ENCODE measurements at regions not wholly inside any gene's neighbourhood (a gene's known extent, or its start where the extent isn't known, plus 50 kb on each side); places are given as distances from the start of the nearest gene placed in this dataset.

- no peak overlapping the region for H3K4me3 ChIP-seq (ENCODE audit: low read depth in 1 of 2, low read length in 2 of 2)
- no peak overlapping the region for H3K27ac ChIP-seq (ENCODE audit: low read depth in 2 of 2, low read length in 1 of 2)
- WGBS, 2 donors, result 75 to 77% methylated on average over 6 of the region's 6 CpGs
- H3K9me3 ChIP-seq (ENCODE audit: control insufficient read depth in 2 of 2, insufficient read depth in 1 of 2, low read depth in 1 of 2, low read length in 1 of 2), result no peaks in the 10 kb centered on the region
- H3K4me1 ChIP-seq (ENCODE audit: control insufficient read depth in 2 of 2, insufficient read depth in 2 of 2, low read length in 1 of 2), result no peaks in the 10 kb centered on the region
- no peaks in the 10 kb centered on the region for H3K36me3 ChIP-seq (ENCODE audit: control insufficient read depth in 2 of 2, insufficient read depth in 2 of 2, low read length in 1 of 2)
- H3K27me3 ChIP-seq (ENCODE audit: control insufficient read depth in 1 of 2, insufficient read depth in 2 of 2, low read length in 2 of 2), result no peaks in the 10 kb centered on the region
These were observed 237.9 kb downstream of the C7orf25 start for GRCh38 chr7:42673951-42674350.

- Histone ChIP-seq H3K36me3 (ENCODE audit: control insufficient read depth in 2 of 2, insufficient read depth in 2 of 2, low read length in 1 of 2) (no peaks in the 10 kb centered on the region), H3K9me3 (ENCODE audit: control insufficient read depth in 2 of 2, insufficient read depth in 1 of 2, low read depth in 1 of 2, low read length in 1 of 2) (peaks cover 0 to 1% of the 10 kb centered on the region in 2 donors), H3K27me3 (ENCODE audit: control insufficient read depth in 1 of 2, insufficient read depth in 2 of 2, low read length in 2 of 2) (no peaks in the 10 kb centered on the region), H3K27ac (ENCODE audit: low read depth in 2 of 2, low read length in 1 of 2) (no peak overlapping the region), H3K4me3 (ENCODE audit: low read depth in 1 of 2, low read length in 2 of 2) (no peak overlapping the region), H3K4me1 (ENCODE audit: control insufficient read depth in 2 of 2, insufficient read depth in 2 of 2, low read length in 1 of 2) (no peaks in the 10 kb centered on the region)
- 44 to 50% methylated on average over 2 of the region's 2 CpGs for WGBS, 2 donors
These were observed 239.4 kb downstream of the C7orf25 start for GRCh38 chr7:42672339-42672999.

GRCh38 chr7:42671627-42672026 is 240.2 kb downstream of the C7orf25 start:
- no peaks in the 10 kb centered on the region for H3K36me3 ChIP-seq (ENCODE audit: control insufficient read depth in 2 of 2, insufficient read depth in 2 of 2, low read length in 1 of 2)
- H3K27me3 ChIP-seq (ENCODE audit: control insufficient read depth in 1 of 2, insufficient read depth in 2 of 2, low read length in 2 of 2), result no peaks in the 10 kb centered on the region
- WGBS, 2 donors, result 22 to 29% methylated on average over 1 of the region's 1 CpG
- H3K9me3 ChIP-seq (ENCODE audit: control insufficient read depth in 2 of 2, insufficient read depth in 1 of 2, low read depth in 1 of 2, low read length in 1 of 2), result peaks cover 4 to 5% of the 10 kb centered on the region in 2 donors
- H3K4me3 ChIP-seq (ENCODE audit: low read depth in 1 of 2, low read length in 2 of 2), result no peak overlapping the region
- H3K4me1 ChIP-seq (ENCODE audit: control insufficient read depth in 2 of 2, insufficient read depth in 2 of 2, low read length in 1 of 2), result no peaks in the 10 kb centered on the region
- H3K27ac ChIP-seq (ENCODE audit: low read depth in 2 of 2, low read length in 1 of 2), result no peak overlapping the region

- H3K27me3 ChIP-seq (ENCODE audit: control insufficient read depth in 1 of 2, insufficient read depth in 2 of 2, low read length in 2 of 2), result no peaks in the 10 kb centered on the region
- no peak overlapping the region for H3K27ac ChIP-seq (ENCODE audit: low read depth in 2 of 2, low read length in 1 of 2)
- H3K36me3 ChIP-seq (ENCODE audit: control insufficient read depth in 2 of 2, insufficient read depth in 2 of 2, low read length in 1 of 2), result no peaks in the 10 kb centered on the region
- H3K4me3 ChIP-seq (ENCODE audit: low read depth in 1 of 2, low read length in 2 of 2), result no peak overlapping the region
- 76 to 87% methylated on average over 3 of the region's 3 CpGs for WGBS, 2 donors
- H3K4me1 ChIP-seq (ENCODE audit: control insufficient read depth in 2 of 2, insufficient read depth in 2 of 2, low read length in 1 of 2), result no peaks in the 10 kb centered on the region
- H3K9me3 ChIP-seq (ENCODE audit: control insufficient read depth in 2 of 2, insufficient read depth in 1 of 2, low read depth in 1 of 2, low read length in 1 of 2), result peaks cover 4 to 5% of the 10 kb centered on the region in 2 donors
These were observed 244.9 kb downstream of the C7orf25 start for GRCh38 chr7:42666994-42667393.

- Histone ChIP-seq H3K36me3 (ENCODE audit: control insufficient read depth in 2 of 2, insufficient read depth in 2 of 2, low read length in 1 of 2) (no peaks in the 10 kb centered on the region), H3K9me3 (ENCODE audit: control insufficient read depth in 2 of 2, insufficient read depth in 1 of 2, low read depth in 1 of 2, low read length in 1 of 2) (peaks cover 4 to 5% of the 10 kb centered on the region in 2 donors), H3K4me1 (ENCODE audit: control insufficient read depth in 2 of 2, insufficient read depth in 2 of 2, low read length in 1 of 2) (no peaks in the 10 kb centered on the region), H3K27me3 (ENCODE audit: control insufficient read depth in 1 of 2, insufficient read depth in 2 of 2, low read length in 2 of 2) (no peaks in the 10 kb centered on the region), H3K27ac (ENCODE audit: low read depth in 2 of 2, low read length in 1 of 2) (no peak overlapping the region), H3K4me3 (ENCODE audit: low read depth in 1 of 2, low read length in 2 of 2) (no peak overlapping the region)
- 87 to 90% methylated on average over 1 of the region's 1 CpG for WGBS, 2 donors
These were observed 249.0 kb downstream of the C7orf25 start for GRCh38 chr7:42662862-42663261.

- Histone ChIP-seq H3K36me3 (ENCODE audit: control insufficient read depth in 2 of 2, insufficient read depth in 2 of 2, low read length in 1 of 2) (no peaks in the 10 kb centered on the region), H3K9me3 (ENCODE audit: control insufficient read depth in 2 of 2, insufficient read depth in 1 of 2, low read depth in 1 of 2, low read length in 1 of 2) (no peaks in the 10 kb centered on the region), H3K4me1 (ENCODE audit: control insufficient read depth in 2 of 2, insufficient read depth in 2 of 2, low read length in 1 of 2) (no peaks in the 10 kb centered on the region), H3K27ac (ENCODE audit: low read depth in 2 of 2, low read length in 1 of 2) (no peak overlapping the region), H3K27me3 (ENCODE audit: control insufficient read depth in 1 of 2, insufficient read depth in 2 of 2, low read length in 2 of 2) (no peaks in the 10 kb centered on the region), H3K4me3 (ENCODE audit: low read depth in 1 of 2, low read length in 2 of 2) (no peak overlapping the region)
- 85% methylated on average over 2 of the region's 2 CpGs for WGBS, 2 donors
These were observed 250.6 kb downstream of the C7orf25 start for GRCh38 chr7:42661312-42661711.

GRCh38 chr7:42650701-42651100 is 261.2 kb downstream of the C7orf25 start:
- 96 to 98% methylated on average over 1 of the region's 1 CpG for WGBS, 2 donors
- H3K9me3 ChIP-seq (ENCODE audit: control insufficient read depth in 2 of 2, insufficient read depth in 1 of 2, low read depth in 1 of 2, low read length in 1 of 2), result no peaks in the 10 kb centered on the region
- peaks cover 0 to 2% of the 10 kb centered on the region in 2 donors for H3K4me1 ChIP-seq (ENCODE audit: control insufficient read depth in 2 of 2, insufficient read depth in 2 of 2, low read length in 1 of 2)
- no peaks in the 10 kb centered on the region for H3K27me3 ChIP-seq (ENCODE audit: control insufficient read depth in 1 of 2, insufficient read depth in 2 of 2, low read length in 2 of 2)
- H3K27ac ChIP-seq (ENCODE audit: low read depth in 2 of 2, low read length in 1 of 2), result no peak overlapping the region
- H3K36me3 ChIP-seq (ENCODE audit: control insufficient read depth in 2 of 2, insufficient read depth in 2 of 2, low read length in 1 of 2), result no peaks in the 10 kb centered on the region
- no peak overlapping the region for H3K4me3 ChIP-seq (ENCODE audit: low read depth in 1 of 2, low read length in 2 of 2)

- 80% methylated on average over 6 of the region's 6 CpGs for WGBS, 2 donors
- Histone ChIP-seq H3K4me3 (ENCODE audit: low read depth in 1 of 2, low read length in 2 of 2) (no peak overlapping the region), H3K27ac (ENCODE audit: low read depth in 2 of 2, low read length in 1 of 2) (no peak overlapping the region), H3K4me1 (ENCODE audit: control insufficient read depth in 2 of 2, insufficient read depth in 2 of 2, low read length in 1 of 2) (peaks cover 0 to 2% of the 10 kb centered on the region in 2 donors), H3K27me3 (ENCODE audit: control insufficient read depth in 1 of 2, insufficient read depth in 2 of 2, low read length in 2 of 2) (no peaks in the 10 kb centered on the region), H3K9me3 (ENCODE audit: control insufficient read depth in 2 of 2, insufficient read depth in 1 of 2, low read depth in 1 of 2, low read length in 1 of 2) (no peaks in the 10 kb centered on the region), H3K36me3 (ENCODE audit: control insufficient read depth in 2 of 2, insufficient read depth in 2 of 2, low read length in 1 of 2) (no peaks in the 10 kb centered on the region)
These were observed 261.7 kb downstream of the C7orf25 start for GRCh38 chr7:42650171-42650570.

- H3K36me3 ChIP-seq (ENCODE audit: control insufficient read depth in 2 of 2, insufficient read depth in 2 of 2, low read length in 1 of 2), result no peaks in the 10 kb centered on the region
- H3K9me3 ChIP-seq (ENCODE audit: control insufficient read depth in 2 of 2, insufficient read depth in 1 of 2, low read depth in 1 of 2, low read length in 1 of 2), result peaks cover 0 to 2% of the 10 kb centered on the region in 2 donors
- no peak overlapping the region for H3K4me3 ChIP-seq (ENCODE audit: low read depth in 1 of 2, low read length in 2 of 2)
- H3K27me3 ChIP-seq (ENCODE audit: control insufficient read depth in 1 of 2, insufficient read depth in 2 of 2, low read length in 2 of 2), result no peaks in the 10 kb centered on the region
- no peaks in the 10 kb centered on the region for H3K4me1 ChIP-seq (ENCODE audit: control insufficient read depth in 2 of 2, insufficient read depth in 2 of 2, low read length in 1 of 2)
- 58 to 64% methylated on average over 3 of the region's 3 CpGs for WGBS, 2 donors
- no peak overlapping the region for H3K27ac ChIP-seq (ENCODE audit: low read depth in 2 of 2, low read length in 1 of 2)
These were observed 266.0 kb downstream of the C7orf25 start for GRCh38 chr7:42645906-42646305.

GRCh38 chr7:42642699-42643098 is 269.2 kb downstream of the C7orf25 start:
- no peak overlapping the region for H3K27ac ChIP-seq (ENCODE audit: low read depth in 2 of 2, low read length in 1 of 2)
- no peaks in the 10 kb centered on the region for H3K36me3 ChIP-seq (ENCODE audit: control insufficient read depth in 2 of 2, insufficient read depth in 2 of 2, low read length in 1 of 2)
- no peaks in the 10 kb centered on the region for H3K4me1 ChIP-seq (ENCODE audit: control insufficient read depth in 2 of 2, insufficient read depth in 2 of 2, low read length in 1 of 2)
- peaks cover 0 to 2% of the 10 kb centered on the region in 2 donors for H3K9me3 ChIP-seq (ENCODE audit: control insufficient read depth in 2 of 2, insufficient read depth in 1 of 2, low read depth in 1 of 2, low read length in 1 of 2)
- H3K27me3 ChIP-seq (ENCODE audit: control insufficient read depth in 1 of 2, insufficient read depth in 2 of 2, low read length in 2 of 2), result no peaks in the 10 kb centered on the region
- H3K4me3 ChIP-seq (ENCODE audit: low read depth in 1 of 2, low read length in 2 of 2), result no peak overlapping the region

Data from esophagus (tissue), 2 donors.